Caki2 (cell line): ENCODE measurements at regions not wholly inside any gene's neighbourhood (a gene's known extent, or its start where the extent isn't known, plus 50 kb on each side); places are given as distances from the start of the nearest gene placed in this dataset.

ENCODE experiments used
- DNase-seq: peaks from one replicate; pipeline ENCODE4 v3.0.0-alpha.2; 2015; ENCODE audit warnings: low read depth
- in situ Hi-C: cut with HindIII; loops from 2 replicates; pipeline ENCODE4 v1.10.0; 2016; ENCODE audit warnings: low sequenced_read_pairs, low pct_unique_long_range_greater_than_20kb, mixed read lengths

- in situ Hi-C loops, result no loop called here
- no peak for DNase-seq
Observed at GRCh38 chr20:57934007-57934805, 224.4 kb upstream of the PMEPA1 start.

- in situ Hi-C loops, result no loop called here
- no peak for DNase-seq
Observed at GRCh38 chr20:57932227-57932864, 222.5 kb upstream of the PMEPA1 start.

- DNase-seq, result no peak
- in situ Hi-C loops, result no loop called here
Observed at GRCh38 chr20:57930351-57930750, 220.5 kb upstream of the PMEPA1 start.

GRCh38 chr20:57928181-57928967 lies 218.6 kb upstream of the PMEPA1 start:
- in situ Hi-C loops, result no loop called here
- peak; percentile 14 for DNase-seq

- no peak for DNase-seq
- in situ Hi-C loops, result no loop called here
Observed at GRCh38 chr20:57927376-57927775, 217.6 kb upstream of the PMEPA1 start.

- in situ Hi-C loops, result no loop called here
- no peak for DNase-seq
Observed at GRCh38 chr20:57922706-57923105, 212.9 kb upstream of the PMEPA1 start.

- no peak for DNase-seq
- in situ Hi-C loops, result no loop called here
Observed at GRCh38 chr20:57922083-57922482, 212.3 kb upstream of the PMEPA1 start.

GRCh38 chr20:57921676-57922075 lies 211.9 kb upstream of the PMEPA1 start:
- no peak for DNase-seq
- in situ Hi-C loops, result no loop called here

- no peak for DNase-seq
- in situ Hi-C loops, result no loop called here
Observed at GRCh38 chr20:57920971-57921370, 211.2 kb upstream of the PMEPA1 start.

- in situ Hi-C loops, result no loop called here
Observed at GRCh38 chr20:57919049-57919448, 209.2 kb upstream of the PMEPA1 start.

GRCh38 chr20:57918551-57918950 lies 208.7 kb upstream of the PMEPA1 start:
- DNase-seq, result no peak
- in situ Hi-C loops, result no loop called here

More at GRCh38 chr20:57919049-57919448, 209.2 kb upstream of the PMEPA1 start:
- DNase-seq, result no peak

GRCh38 chr20:57914205-57914604 lies 204.4 kb upstream of the PMEPA1 start:
- DNase-seq, result no peak
- in situ Hi-C loops, result no loop called here

GRCh38 chr20:57913156-57913930 lies 203.5 kb upstream of the PMEPA1 start:
- in situ Hi-C loops, result no loop called here
- DNase-seq, result no peak

GRCh38 chr20:57912227-57912582 lies 202.4 kb upstream of the PMEPA1 start:
- in situ Hi-C loops, result no loop called here
- no peak for DNase-seq

GRCh38 chr20:57911512-57912226 lies 201.9 kb upstream of the PMEPA1 start:
- DNase-seq, result no peak
- in situ Hi-C loops, result no loop called here

GRCh38 chr20:57910716-57911115 lies 200.9 kb upstream of the PMEPA1 start:
- no peak for DNase-seq
- in situ Hi-C loops, result no loop called here

GRCh38 chr20:57909763-57910331 lies 200.0 kb upstream of the PMEPA1 start:
- in situ Hi-C loops, result no loop called here
- DNase-seq, result no peak
